Stimulated activated CD8-positive, alpha-beta memory T cell treated with anti-CD3 and anti-CD28 coated beads, Interleukin-4, amount 100 ng/mL, for 1 hour (primary cell): ENCODE measurements at regions not wholly inside any gene's neighbourhood (a gene's known extent, or its start where the extent isn't known, plus 50 kb on each side); places are given as distances from the start of the nearest gene placed in this dataset.

Experiments used
- DNase-seq, 2 donors: peaks; one replicate each; pipeline ENCODE4 v3.0.0-alpha.2; 2020; ENCODE audit warnings: low read depth in 2 of 2, low spot score in 1 of 2

DNA sequence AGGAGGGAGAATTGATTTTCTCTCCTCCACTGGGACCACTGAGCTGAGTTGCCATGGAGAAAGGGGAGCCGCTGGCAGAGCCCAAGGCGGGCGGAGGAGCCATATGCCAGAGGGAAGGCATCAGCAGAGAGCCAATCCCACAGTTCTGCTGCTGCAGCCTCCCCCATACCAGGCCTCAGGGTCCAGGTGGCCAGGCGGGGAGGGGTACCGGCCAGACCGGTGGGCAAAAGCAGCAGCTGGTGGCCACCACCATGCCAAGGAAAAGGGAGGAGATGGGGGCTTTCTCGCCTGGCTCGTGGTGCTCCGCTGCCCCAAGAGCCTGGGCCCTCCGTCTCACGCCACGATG is 72.8 kb downstream of the PITPNM2 start:
- DNase-seq = no peak

DNA sequence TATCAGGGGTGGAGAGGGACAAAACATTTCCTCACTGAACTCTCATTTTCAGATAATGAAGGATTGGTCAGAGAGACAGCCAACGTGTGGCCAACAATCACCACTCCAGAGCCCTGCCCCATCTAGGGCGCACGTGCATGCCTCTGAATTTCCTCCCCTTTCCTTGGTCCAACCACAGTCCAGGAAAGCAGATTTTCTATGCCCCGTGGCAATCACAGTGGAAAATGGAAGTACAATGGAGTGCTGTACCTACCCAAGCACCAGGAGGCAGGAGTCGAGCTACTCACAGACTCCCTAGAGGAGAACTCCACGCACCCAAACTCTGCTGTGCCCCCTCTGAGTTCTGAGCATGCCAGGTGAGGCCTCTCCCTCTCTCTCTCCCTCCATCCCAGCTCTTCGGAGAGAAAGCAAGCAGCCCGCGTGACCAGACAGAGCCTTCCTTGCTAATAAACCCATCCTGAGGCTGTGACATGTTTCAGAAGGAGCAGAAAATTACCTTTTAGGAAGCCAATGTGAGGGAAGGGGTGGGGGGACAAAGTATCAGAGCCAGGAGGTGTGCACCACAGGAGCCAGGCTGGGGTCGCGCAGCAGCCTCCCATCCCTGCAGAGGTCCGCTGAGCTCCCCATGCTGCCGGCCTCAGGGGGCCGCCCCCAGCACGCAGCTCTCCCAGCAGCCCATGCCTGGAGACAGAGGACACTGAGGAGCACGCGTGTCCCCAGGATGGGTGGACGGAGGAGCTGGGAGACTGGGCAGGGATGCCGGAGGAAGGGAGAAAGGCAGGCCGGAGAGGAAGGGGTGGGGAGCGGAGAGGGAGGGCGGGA is 73.4 kb downstream of the PITPNM2 start:
- DNase-seq = no peak

DNA sequence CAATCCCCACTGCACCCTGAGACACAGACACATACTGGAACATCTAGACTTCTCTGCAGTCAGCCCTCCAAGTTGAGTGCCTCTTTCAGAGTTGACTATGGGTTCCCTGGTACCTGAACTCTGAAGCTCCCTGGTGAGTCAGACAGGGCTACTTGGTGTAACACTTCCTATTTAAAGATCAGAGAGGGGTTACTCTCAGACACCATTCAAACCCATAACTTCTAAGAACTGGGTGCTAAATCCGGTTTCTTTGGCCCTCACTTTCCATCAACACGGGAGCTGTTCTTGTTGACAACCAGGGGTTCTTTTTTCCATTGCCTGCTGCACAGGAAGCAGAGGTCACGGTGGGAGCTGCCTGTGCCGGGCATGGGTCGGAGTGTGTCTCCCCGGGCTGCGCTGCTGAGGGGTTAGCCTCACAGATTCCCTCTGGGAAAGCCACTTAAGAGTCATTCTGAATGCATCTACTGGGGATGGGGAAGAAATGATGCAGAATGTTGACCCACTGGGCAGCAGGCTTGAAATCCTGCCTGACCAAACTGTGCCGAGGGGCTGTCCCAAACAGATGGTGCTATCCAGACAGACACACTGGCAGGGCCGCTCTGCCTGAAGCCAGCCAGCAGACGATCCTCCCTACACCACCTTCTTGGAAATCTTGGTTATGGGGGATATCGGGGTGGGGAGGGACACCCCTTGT is 74.1 kb downstream of the PITPNM2 start:
- peak; percentile 22 to 31 for DNase-seq

DNA sequence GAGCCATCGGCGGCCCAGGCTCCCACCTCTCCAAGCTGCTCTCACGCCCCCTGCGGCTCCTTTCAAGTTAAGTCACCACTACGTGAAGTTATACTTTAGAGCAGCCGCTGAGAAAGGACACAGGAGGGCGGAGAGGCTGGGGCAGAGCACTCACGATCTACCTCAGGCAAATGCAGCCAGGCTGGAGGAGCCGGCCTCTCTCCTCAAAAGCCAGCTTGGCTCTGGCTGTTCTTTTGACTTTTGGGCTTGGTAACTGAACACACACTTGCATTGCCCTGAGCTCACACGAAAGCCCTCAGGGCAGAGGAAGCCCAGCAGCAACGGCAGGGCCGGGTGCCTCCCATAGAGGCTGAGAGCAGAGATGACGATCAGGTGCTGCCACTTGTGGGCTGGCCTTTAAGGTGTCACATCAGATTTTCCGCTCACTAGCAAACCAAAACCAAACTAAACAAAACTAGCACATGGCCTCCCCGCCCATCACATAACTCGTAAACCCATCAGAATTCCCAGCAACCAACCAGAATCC is 75.2 kb downstream of the PITPNM2 start:
- peak; percentile 51 to 54 for DNase-seq

DNA sequence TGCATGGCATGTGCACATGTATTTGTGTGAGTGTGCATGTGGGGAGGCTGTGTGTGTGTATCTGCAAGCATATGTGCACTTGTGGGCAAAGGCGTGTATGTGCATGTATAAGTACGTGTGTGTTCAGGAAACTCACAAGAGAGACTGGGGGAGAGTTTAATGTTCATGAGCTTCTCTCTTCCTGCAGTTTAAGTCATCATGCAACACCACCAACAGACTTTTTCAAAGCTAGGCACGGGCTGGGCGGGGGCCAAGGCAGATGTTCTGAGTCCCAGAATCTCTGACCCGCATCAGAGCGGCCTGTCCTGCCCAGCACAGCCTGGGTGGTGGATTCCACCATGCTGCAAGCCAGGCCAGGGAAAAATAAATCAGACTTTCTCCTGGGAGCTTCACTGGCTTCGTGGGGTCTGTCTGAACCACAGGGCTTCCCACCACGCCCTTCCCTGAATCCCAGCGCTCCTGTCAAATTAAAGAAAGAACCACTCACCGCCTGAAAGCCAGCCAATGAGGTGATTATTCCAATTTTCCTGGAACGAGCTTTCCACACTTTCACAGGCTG is 75.7 kb downstream of the PITPNM2 start:
- DNase-seq = no peak

DNA sequence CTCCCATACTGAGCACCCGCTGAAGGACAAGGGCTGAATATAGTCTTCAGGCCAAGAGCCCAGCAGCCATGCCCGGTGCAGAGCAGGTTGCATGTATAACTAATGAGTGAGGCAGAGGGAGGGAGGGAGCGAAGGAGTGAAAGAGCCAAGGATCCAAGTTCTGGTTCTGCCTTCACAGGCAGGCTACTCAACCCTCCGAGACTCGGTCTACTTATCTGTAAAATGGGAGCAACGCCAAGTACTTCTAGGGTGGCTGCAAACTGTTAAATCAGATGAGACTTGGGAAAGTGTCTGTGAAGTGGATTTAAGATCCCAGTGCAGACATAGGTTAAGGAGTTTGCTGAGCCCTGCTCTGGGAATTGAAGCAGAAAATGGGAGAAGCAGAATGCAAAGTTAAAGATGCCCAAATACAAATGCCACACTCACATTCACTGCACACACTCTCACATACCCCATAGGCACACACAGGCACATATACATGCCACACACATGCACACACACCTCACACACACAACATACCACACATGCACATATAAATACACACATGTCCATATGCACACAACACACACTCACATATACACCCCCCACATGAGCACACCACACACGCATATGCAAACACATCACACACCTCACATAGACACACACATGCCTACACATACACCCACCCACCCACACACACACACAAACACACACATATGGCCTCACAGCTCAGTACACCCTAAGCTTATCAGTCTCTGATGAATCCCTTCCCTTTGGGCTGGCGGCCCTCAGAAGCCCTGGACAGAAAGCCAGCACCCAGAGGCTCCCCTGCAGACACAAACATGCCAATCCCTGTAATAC is 76.7 kb downstream of the PITPNM2 start:
- no peak for DNase-seq

DNA sequence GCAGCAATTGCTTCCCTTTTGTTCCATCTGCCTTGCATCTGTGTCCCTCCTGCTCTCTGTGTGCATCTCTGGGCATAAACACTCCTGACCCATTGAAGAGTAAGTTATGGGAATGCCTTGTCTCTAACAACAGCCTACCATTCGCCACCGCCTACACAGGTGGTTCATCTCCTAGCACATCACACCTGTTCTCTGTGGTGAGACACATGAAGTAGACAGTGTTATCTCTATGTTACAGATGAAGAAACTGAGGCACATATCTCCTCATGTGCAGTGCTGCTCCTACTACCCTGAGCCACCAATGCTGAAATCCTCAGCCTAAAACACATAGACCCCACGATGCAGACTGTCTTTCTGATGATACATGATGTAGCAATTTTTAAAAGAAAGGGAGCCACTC is 77.6 kb downstream of the PITPNM2 start:
- no peak for DNase-seq

DNA sequence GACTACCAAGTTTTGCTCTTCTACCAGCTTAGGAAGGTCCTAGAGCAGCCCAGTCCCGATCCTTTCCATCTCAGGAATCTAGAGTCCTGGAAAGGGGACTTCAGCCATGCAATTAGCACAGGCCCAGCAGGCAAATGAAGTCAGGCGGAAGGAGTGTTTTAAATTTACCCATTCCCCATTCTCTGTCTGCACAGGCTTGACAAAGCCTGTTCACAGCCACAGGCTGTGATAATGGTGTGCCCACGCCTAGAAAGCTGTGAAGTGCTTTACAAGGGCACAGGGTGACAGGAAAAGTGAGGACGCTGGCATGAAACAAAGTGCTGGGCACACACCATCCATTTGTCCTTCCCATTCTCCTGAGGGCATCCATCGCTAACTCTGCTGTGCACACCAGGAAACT is 79.0 kb downstream of the PITPNM2 start:
- DNase-seq = no peak

DNA sequence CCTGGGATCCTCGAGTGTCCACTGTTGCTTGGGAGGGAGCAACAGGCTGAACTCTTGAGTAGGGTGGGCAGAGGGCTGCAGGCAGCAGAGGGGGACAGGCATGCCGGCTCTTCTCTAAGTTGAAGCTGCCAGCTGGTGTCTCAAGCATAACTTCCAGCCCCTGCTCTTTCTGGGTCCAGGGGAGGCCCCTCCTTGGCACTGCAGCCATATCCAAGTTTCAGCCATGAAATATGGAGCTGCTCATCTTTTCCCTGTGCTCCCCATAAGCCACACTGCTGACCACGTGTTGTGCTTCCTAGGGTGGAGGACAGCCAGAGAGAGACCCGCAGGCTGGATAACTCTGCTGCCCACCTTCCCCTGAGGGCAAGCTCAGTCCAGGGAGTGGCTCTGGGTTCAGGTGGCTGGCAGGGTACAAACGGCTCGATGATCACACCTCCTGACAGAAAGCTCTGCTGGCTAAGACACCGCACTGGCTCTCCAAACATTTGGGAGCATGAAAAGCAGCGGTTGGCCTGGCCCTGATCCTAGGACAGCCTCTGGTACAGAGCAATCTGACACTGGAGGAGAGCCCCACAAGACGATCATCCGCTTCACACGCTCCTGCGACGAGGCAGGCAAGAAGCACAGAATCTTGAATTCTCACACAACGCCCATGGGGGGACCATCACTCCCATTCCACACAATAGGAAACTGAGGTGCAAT is 79.6 kb downstream of the PITPNM2 start:
- DNase-seq = no peak

DNA sequence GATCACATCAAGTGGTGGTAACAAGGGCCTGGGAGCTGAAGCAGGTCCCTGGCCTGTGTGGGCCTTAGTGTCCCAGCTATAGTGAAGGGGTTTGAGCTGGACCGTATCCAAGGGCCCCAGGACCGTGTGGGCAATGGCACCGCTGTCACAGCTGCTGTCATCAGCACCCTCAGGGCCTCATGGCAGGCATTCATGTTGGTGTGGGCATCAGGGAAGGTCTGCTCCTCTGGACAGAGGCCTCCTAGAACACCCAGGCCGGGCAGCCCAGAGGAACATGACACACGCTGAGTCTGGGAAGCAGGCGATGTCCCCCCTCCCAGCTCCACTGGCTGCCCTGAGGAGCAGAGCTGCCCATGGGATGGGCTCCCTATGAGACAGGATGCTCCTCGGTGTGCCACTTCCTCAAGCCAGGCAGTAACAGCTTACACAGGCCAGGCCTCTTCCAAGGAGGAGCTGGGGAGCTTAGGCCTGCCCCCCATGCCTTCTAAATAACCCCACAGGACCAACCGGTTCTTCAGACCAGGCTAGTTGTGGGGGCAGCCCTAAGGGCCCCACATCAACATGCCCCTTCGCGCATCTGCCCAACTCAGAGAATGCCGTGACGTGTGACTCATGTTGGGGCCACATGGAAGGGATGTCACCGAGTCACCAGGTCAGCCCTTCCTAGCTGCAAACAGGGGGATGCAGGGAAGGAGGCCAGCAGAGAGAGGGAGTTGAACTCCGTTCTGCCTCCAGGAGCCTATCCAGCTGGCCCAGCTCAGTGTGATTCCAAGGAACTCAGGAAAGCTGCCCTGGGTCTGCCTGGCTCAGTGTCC is 80.4 kb downstream of the PITPNM2 start:
- no peak for DNase-seq

DNA sequence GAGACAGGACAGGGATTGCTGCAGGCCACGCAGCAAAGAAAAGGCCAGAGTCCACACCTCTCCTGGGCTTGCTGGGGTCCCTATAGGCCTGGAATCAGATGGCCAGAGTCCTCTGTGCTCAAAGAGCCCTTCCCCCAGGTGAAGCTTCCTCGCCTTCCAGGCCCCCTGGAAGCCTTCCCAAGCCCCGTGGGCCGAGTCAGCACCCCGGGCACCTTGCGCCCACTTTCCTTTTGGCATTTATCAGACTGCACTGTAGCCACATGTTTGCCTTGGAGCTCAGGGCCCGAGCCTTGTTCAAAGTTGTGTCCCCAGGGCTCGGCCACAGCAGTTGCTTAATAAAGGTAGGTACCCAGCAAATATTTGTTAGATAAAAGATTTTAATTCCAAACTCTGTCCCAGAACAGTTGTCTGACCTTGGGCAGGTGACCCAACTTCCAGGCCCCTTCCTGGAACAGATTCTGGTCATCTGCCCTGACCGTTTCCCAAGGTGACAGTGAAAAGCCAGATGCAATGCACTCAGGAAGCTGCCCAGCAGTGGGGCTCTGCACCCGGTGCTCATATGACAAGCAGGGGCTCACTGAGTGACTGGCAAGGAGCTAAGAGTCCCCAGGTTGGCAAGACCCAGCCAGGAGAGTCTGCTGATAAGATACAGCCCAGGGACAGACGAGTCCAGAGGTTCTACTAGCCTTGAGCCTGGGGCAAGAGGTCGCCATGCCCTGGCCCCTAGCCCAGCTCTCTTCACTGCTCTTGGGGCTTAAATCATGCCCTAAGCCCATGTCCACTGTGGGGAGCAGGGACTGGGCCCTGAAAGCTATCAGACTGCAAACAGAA is 81.2 kb downstream of the PITPNM2 start:
- no peak for DNase-seq

DNA sequence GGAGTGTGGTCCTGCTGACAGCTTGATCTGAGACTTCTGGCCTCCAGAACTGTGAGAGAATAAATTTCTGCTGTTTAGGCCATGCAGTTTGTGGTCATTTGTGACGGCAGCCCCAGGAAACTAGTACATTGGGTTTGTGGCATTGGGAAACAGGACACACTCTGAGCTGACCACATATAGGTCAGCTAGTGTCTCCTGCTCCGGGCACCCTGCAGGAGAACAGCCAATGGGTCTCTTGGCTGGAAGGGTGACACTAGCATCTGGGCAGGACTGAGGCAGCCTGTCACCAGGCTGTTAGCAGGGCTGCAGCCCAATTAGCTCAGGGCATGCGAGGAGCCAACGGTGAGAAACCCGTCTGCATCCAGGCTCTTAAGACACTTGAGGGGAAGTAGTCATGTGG is 83.2 kb downstream of the PITPNM2 start:
- DNase-seq = no peak

DNA sequence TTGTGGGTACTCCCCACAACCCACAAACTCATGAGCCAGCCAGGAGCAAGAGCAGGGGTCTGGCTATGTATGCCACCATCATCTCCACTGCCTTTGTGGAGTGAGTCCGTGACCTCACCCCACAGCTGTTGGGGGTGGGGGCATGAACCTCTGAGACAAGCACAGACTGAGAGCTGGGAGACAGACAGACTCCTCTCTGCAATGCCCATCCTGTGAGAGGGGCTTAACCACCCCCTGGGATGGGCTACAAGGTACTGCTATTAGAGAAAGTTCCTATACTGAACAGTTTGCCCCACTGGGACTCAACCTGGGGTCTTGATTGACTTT is 84.5 kb downstream of the PITPNM2 start:
- DNase-seq = no peak

DNA sequence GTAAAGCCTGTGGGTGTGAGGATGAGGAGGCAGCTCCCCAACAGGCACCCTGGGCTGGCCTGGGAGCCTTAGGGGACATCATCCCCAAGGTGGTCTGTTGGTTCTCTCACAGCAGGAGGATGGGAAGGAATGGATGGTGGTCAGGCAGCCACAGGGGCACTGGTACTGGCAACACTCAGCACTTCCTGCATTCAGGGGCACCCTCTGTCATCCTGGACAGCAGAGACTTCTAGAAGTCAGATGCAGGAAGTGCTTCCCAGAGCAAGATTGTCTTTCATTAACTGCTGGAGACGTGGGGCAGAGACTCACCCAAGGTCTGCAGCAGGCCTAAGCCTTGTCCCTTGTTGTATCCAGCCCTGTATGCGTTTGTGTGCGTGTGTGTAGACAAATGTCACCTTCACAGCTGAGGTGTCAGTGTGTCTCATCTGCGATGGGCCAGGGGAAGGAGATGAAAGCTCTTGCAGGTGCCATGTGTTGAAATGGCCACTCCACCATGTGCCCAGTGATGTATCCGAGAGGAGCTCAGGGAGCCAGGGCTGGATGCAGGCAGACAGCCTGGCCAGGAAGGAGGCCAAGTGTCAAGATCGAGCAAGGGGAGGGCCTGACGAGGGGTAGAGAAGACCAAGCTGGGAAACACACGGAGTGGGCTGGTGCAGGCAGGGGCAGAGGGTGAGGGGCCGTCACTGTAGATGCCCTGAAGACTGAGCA is 85.1 kb downstream of the PITPNM2 start:
- no peak for DNase-seq

DNA sequence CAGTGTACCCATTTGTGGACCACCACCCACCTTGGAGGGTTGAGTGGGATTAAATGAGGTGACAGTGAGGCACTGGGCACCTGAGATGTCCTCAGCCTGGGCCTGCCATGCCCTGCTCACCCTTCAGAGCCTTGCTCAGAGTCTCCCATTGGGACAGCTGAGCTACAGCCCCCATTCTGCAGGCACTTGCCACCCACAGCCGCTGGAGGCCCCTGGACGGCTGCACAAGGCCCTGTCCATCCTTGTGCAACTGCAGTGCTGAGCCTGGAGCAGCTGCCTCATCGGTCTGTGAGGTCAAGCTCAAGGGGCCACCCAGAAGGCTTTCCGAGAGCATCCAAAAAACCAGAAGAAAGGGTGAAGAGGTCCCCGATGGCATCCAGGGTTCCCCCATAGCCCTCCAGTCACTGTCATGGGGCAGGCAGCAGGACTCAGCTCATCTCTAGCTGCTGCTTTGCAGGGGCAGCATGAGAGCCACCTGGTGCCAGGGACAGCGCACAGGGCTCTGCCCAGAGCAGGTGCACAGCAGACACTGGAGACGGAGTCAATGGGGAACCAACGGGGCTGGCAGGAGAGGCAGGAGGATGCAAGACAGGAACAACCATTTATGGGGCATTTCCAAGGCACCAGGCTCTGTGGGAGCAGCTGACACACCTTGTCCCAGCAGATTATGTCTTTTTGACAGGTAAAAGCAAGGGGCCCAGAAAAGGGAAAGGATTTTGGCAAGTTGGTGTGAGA is 84.6 kb downstream of the ARL6IP4 start:
- no peak for DNase-seq

DNA sequence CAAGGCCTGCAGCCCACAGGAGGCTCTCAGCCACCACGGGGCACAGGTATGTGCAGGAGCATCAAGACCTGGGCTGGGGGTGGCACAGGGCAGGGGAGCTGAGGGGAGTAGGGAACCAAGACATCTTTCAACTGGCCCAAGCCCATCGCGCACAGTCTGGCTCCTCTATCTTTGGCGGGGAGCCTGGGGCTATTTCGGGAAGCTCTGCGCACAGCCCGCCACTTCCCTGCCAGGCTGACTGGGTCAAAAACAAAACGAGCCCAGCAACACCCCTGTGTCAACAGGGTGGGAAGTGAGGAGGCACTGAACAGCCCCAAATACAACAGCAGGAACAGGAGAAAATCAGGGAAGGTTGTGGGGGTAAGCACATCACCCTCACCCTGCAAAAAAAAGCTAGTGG is 83.9 kb downstream of the ARL6IP4 start:
- DNase-seq = no peak

DNA sequence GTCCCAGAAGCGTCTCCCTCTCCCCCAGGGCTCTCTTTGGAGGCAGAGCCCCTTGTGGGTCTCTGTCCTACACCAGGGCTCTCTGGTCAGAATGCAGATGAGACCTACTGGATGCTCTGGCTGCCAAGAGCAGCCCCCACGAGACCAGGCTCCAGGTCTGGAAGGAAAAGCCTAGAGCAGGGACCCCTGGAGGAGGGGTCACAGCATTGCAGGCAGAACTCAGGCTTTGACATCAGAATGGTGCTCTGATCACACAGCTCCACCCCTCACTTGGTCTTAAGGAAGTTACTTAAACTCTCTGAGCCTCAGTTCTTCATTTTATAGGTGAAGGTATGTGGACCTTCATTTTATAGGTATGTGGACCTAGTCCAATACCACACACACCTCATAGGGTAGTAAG is 83.1 kb downstream of the ARL6IP4 start:
- DNase-seq = no peak
